Fibroblast of skin of back (primary cell): ENCODE measurements at regions not wholly inside any gene's neighbourhood (a gene's known extent, or its start where the extent isn't known, plus 50 kb on each side); places are given as distances from the start of the nearest gene placed in this dataset.
"Not testable (repeated sequence)": the region's sequence is repeated elsewhere in the genome, so short reads cannot be mapped to it uniquely, and the experiment has no call there.

Experiments
- DNase-seq: peaks from one replicate; pipeline ENCODE4 v3.0.0-alpha.2; 2013

DNA sequence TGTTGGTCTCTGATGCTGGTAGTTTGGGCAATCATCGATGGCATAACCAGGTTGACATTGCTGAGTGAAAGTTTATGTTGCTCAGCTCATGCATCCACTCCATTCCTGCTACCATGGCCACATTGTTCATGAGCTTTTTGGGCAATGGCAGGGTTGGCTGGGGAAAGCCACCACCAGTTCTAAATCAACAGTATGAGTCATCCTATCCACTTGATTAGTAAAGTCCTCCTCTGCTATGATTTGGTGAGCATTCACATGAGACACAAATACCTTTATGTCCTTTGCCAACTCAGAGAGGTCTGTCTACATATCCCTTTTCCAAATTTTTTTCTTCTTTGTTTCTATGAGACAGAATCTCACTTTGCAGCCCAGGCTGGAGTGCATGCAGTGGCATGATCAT, 129.7 kb upstream of the FBN2 start:
- peak; percentile 25 for DNase-seq

DNA sequence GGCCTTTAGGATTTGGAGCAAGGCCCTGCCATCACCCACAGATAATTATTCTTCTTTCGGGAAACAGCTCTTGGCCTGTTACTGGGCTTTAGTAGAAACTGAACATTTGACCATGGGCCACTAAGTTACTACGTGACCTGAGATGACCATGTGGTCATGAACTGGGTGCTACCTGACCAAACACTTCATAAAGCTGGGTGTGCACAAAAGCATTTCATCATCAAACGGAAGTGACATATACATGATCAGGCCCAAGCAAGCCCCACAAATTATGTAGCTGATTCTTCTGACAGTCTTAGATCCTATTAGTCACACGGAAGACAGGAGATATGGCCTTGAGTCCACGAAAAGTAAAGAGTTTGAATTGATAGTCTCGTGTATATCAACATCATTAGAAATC, 130.9 kb upstream of the FBN2 start:
- DNase-seq, result no peak

DNA sequence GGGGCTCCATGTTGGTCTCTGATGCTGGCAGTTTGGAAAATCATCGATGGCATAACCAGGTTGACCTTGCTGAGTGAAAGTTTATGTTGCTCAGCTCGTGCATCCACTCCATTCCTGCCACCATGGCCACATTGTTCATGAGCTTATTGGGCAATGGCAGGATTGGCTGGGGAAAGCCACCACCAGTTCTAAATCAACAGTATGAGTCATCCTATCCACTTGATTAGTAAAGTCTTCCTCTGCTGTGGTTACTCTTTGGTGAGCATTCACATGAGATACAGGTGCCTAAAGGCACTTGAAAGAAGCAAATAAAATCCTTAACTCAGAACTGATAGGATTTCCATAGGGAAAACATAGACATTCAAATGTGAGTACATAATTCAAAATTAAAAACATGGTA, 131.8 kb upstream of the FBN2 start:
- no peak for DNase-seq

DNA sequence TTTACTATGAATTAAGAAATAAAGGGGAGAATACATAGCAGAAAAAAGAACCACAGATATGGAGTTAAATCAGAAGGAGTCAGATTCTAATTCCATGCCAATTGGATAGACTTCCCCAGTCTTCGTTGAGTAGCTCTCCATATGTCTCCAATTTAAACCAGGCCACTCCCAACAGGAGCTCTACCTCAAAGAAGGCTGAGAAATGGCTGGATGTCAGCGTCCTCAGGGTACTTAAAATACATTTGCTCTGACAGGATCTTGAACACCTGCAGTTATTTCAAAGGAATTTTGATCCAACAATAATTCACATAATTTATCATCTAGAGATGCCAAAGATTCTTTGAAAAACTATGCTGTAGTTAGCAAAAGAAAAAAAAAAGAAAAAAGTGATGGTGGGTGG, 133.9 kb upstream of the FBN2 start:
- DNase-seq, result no peak

DNA sequence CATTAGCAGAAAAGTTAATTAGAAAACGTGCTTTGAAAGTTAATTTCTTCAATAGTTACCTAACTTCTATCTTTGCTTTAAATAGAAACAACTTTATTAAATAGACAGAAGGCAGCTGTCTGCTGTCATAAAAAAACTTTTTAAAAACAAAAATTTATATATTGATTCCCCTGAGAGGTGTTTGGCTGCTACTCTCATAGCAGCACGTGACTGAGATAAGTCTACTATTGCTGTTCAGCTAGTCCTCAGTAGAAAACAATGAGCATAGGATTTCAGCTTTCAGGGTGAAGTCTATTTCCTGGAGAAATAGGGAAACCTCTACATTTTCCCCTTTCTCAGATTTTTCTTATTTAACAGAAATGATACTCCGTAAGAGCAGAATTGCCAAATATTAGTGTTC, 135.0 kb upstream of the FBN2 start:
- DNase-seq, result no peak

DNA sequence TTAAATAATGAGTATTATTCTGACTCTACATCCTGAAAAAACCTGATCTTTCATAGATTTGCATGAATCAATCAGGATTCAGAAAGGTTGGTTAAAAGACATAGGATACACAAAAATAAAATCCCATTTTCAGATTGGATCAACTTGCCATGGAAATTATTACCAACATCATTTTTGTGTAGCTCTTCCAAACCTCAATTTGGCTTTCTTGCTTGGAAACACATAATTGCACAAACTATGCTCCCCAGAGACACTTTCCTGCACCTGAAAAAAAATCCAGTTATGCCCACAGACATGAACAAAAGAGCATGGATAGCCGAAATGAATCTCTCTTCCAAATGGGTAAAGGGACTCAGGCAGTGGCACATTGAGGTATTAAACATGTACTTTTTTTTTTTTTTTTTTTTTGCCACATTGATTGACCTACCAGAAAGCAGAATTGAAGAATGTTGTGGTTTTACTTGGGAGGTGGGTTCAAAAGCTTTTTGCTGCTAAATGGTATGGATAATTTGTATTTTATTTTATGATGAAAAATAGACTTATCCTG, 135.4 kb upstream of the FBN2 start:
- DNase-seq, result no peak

DNA sequence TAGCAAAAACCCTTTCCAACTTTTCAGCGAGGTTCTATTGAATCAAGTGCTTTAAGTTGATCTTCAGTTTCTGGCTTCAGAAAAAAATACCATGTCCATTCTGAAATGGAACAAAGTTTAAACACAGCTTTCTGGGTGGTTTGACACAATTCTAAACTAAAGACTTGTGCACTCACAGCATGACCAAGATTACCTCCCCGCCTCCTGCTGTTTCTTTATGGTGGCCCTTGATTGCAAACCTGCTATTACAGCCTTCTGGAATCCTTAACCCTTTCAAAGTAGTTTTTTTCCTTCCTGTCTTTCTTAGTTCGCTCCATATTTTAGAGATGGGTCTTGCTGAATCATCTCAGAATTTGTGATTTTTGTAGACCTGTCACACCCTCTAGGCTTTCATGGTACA, 135.9 kb upstream of the FBN2 start:
- no peak for DNase-seq

DNA sequence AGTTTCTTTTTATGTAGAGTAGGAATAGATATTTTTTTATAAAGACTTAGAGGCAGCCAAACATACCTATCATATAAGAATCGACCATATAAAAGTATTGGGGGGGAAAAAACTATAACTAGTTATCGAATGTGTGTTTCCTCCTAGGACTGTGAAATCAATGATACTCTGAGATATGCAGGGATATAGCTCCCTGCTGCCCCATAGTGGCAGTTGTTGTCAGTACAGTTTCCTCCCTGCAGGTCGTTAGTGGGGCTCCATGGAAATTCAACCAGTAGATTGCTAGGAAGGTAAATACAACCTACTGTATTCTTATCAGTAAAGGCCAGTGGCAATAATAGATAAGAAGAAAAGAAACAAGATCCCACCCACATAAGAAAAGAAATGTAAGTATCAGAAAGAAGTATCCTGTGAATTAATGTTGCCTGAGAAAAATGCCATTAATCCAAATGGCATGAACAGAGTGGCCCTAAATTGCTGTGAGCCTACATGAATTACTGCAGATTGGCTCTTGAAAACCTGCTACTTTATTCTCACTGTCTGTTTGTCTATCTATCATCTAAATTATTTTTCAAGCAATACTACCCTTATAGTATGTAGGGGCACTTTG, 136.9 kb upstream of the FBN2 start:
- peak; percentile 63 for DNase-seq

DNA sequence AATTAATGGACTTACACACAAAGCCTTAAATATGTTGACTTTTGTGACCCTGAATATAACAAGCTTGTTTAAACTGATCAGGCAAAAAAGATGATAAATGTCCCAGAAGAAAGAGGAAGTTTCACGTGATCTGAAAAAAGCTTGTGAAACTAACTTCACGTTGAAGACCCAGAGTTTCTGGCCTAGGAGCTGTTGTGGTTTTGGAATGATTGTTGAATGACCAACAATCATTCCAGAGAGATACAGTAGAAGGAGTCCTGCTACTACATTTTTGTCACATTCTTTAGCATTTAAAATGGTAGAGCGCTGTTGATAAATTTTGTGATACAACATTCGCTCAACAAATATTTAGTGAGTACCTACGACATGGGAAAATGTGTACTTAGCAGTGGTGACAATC, 143.1 kb upstream of the FBN2 start:
- DNase-seq, result peak; percentile 49

DNA sequence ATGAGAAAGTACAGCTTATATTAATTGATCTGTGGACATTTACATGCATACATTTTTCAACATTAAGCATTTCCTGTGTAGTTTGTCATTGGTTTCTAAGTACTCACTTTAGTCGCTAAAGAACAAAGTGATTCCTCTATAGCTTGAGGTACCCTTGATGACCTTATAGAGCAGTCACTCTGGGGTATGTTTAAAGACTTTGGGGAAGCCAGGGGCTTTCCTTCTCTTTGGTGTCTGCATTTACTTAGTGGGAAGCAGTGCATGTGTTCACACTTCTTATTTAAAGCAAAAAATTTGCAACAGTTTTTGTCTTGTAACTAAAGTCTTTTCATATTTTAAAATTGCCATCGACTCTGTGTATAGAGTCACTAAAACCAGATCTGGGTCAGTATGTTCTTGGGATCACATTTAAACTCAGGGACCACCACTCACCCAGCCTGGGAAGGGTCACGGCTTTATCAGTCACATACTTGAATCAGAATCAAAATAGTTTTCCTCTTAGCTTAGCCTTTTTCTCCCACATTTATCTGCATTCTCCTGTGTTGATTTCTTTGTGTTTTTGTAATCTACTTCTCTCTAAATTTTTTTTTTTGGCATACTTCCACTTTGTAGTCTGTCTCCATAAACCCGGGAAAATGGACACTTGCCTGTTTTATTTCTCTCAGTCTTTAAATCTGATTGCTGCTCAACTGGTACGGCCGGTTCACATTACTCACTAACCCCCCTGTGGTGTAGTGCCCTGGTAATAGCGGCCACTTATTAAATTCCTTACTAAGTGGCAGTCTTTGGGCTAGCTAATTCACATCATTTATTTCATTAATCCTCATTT, 143.9 kb upstream of the FBN2 start:
- no peak for DNase-seq

DNA sequence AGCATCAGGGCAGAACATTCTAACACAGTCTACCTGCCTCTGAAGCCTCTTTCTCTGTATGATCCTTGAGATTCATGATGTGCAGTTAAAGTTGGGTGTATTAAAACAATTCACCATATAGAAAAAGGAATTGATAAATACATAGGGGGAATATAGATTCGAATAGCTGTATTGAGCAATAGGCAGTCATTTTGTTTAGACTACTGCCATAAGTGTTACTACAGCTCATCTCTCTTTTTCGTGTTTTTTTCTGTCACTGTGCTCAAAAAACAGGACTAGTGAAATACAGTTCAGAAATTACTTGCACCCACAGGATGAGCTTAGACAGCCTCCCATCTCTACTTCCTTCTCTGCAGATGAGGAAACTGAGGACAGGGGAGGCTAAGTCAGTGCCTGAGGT, 144.6 kb upstream of the FBN2 start:
- DNase-seq, result no peak

DNA sequence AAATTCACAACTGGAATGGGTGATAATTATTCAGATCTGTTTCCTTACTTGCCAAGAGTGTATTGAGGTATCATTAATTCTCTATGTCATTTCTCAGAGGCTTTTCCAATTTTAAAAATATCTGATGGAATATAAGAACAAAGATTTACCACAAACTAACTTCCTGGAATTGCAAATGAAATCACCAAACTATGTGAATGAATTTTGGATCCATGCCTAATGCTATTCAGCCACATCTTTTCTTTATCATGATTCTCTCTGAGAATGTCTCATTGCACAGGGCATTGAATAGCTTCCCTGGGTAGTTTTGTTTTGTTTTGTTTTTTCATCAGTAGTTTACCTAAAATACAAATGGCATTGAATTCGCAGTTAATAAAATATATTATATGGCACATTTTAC, 146.9 kb upstream of the FBN2 start:
- DNase-seq, result peak; percentile 73

DNA sequence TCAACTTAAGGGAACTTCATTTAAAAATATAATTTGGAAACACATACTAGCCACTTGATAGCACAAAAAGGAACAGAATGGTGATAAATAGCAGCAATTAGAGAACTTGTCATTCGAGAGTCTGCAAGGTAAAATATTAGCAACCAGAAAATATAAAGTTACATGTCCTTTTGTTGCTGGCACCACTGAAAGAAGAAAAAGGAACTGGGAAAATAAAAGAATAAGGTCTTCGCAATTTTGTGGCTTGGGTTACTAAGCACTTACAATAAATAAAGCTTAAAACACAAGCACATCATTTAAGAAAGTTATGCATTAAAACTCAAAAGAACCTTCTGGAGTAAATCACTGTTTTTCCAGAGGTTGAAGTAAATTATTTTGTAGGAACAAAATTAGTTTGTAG, 149.9 kb upstream of the FBN2 start:
- no peak for DNase-seq

DNA sequence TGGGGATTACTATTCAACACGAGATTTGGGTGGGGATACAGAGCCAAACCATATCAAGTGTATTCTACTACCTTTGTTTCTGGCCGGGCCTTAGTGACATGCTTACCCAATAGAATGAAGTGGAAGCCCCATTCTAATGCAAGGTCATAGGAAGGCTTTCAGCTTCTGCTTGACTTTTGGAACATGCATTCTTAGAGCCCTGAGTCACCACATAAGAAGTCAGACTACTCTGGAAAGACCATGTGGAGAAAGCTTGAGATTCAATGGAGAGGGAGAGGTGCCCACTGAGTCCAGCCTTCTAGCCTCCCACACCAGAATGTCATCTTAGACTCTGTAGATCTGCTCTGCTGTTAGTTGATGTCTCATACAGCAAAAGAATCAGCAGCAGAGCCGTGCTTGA, 155.7 kb upstream of the FBN2 start:
- DNase-seq, result peak; percentile 64

DNA sequence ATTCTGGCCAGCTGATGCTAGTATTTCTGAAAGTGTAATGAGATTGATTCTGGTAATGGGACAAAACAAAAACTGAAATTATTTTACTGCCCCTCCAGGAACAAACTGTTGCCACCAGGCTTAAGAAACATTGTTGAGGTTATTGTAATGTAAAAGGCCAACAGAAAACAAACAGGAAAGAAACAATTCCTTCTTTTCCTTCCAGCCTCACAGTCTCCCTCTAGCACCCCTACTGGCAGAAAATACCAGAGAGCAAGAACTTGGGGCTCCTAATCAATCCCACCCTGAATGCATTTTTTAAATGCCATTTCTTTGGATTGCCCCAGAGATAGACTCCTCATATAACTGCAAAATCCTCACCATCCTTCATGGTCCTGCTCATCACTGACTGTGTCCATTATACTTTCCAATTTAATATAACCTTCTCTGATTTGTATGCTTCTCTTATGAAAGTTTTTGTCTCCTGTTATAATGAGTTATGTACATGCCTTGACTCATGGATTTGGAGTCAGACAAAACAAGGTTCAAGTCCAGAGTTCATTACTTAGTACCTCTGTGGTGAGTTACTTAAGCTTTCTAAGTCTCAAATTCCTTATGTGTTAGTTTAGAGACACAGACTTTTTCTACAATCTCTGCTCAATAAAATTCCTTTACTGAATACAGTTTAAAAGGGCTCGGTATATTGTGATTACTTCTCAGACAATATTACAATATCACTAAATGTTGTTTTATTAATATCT, 157.9 kb upstream of the FBN2 start:
- DNase-seq, result peak; percentile 24

DNA sequence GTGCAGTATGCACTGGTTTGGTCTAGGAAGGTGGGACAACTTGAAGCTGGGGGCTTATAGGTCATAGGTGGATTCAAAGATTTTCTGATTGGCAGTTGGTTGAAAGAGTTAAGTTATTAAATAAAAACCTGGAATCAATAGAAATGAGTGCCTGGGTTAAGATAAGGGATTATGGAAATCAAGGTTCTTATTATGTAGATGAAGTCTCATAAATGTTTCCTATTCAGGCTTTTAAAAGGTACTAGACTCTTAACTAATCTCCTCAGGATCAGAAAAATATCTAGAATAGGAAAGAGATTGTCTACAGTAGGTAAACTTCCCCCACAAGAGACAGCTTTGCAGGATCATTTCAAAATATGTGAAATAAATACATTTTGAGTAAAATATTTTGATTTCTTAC, 163.3 kb upstream of the FBN2 start:
- DNase-seq, result no peak

DNA sequence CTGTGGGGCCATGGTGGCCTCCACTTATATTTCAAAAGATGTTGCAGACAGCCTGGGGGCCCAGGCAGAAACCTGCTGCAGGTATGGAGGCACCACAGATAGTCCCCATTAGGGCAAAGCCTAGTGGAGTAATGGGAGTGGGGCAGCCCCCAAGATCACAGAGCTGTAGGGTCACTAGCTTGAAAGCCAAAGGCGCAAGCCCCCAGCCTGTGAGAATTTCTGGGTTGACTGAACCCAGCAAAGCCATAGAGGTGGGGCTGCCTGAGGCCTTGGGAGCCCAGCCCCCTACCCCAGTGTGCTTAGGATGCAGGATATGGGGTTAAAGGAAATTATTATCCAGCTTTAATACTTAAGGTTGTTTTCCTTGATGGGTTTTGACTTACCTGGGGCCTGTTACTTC, 165.3 kb upstream of the FBN2 start:
- DNase-seq, result no peak

DNA sequence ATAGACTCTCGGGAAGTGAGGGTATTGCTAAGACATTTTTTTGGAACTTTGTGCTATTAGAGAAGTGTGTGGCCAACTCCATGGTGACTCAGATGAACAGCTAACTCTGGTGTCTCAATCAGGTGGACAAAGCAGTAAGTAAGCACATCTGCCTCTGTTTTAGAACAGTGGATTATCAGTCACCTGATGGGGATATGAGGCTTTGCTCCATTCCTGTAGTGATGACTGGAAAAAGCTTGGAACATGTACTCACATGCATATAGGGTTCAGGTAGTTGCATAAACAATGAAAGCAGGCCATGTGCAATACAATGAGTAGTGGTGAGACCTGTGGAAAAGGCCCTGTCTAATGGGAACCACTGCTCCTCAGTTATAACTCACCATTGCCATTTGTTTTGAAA, 168.2 kb upstream of the FBN2 start:
- no peak for DNase-seq

DNA sequence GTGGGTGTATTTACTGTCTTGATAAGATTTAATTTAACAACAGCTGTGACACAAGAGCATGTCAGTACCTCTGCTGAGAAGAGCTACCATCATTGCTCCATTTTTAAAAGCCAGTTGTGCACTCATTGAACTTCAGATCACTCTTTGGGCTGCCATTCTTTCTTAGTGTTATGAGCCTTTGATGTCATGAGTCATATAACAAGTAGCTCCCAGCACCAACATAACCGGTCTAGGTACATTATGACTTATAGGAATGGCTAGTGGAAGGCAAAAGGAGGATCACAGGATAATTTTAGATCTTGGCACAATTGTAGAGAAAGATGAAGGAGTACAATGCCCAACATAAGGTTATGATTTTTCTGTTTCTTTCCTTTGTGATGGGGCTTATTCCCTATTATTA, 170.8 kb upstream of the FBN2 start:
- no peak for DNase-seq

DNA sequence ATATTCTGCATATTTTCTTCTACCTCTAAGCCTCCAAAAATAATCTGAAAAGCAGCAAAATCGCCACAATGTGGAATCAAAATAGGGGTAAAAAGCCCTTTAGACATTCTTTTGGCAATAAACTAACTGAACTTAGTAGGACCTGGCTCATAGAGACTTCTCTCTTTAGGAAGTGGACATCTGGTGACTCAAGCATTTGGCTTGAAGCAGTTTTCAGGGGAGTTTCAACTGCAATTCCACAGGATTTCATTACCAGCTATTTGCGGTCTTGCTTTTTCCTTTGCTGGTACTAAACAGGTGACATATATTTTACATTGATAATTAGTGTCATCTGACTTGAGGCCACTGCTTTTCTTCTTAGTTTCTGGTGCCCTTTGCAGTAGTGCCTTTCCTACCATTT, 173.2 kb upstream of the FBN2 start:
- DNase-seq, result peak; percentile 12

DNA sequence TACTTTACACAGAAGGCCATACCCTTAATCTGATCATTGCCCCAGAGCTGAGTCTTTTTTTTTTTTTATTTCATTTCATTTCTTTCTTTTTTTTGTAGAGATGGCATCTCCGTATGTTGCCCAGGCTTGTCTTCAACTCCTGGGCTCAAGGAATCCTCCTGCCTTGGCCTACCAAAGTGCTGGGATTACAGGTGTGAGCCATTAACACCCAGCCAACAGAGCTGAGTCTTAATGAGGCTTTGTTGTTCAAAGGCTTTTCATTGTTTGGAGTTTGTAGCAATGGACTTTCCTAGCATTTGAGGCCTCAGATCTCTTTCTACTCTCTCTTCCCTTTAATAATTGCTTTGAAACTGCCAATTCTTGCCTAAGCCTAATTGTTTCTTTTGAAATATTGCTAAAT, 176.5 kb upstream of the FBN2 start:
- no peak for DNase-seq

DNA sequence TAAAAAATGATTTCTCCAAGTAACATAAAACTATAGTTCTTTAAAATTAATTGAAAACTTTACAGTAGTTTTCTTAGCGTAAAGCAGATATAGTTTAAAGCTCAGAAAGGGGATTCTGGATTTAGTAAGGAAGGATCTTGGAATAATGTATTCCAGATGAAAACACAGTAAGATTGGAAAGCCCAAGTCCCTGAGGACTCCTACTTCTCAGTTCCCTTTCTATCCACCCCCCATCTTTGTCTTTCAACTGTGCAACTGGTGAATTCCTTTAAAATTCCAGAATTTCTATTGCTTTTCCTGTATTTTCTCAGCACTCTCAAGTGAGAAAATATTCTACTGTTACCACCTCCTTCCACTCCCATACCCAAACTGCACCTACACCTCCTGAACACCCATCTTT, 184.5 kb upstream of the FBN2 start:
- DNase-seq, result peak; percentile 7

DNA sequence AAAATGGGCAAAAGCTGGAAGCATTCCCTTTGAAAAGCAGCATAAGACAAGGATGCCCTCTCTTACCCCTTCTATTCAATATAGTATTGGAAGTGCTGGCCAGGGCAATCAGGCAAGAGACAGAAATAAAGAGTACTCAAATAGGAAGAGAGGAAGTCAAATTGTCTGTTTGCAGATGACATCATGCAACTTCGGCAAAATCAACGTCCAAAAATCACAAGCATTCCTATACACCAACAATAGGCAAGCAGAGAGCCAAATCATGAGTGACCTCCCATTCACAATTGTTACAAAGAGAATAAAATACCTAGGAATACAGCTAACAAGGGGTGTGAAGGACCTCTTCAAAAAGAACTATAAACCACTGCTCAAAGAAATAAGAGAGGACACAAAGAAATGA, 192.0 kb upstream of the FBN2 start:
- not testable (repeated sequence) for DNase-seq

DNA sequence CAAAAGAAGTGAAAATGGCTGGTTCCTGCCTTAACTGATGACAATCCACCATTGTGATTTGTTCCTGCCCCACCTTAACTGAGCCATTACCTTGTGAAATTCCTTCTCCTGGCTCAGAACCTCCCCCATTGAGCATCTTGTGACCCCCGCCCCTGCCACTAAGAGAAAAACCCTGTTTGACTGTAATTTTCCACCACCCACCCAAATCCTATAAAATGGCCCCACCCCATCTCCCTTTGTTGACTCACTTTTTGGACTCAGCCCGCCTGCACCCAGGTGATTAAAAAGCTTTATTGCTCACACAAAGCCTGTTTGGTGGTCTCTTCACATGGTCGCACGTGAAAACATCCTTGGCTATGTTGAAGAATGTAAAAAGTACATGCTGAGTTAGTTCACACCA, 197.6 kb upstream of the FBN2 start:
- not testable (repeated sequence) for DNase-seq
